ENCODE measurements at regions not wholly inside any gene's neighbourhood (a gene's known extent, or its start where the extent isn't known, plus 50 kb on each side); places are given as distances from the start of the nearest gene placed in this dataset.

DNA sequence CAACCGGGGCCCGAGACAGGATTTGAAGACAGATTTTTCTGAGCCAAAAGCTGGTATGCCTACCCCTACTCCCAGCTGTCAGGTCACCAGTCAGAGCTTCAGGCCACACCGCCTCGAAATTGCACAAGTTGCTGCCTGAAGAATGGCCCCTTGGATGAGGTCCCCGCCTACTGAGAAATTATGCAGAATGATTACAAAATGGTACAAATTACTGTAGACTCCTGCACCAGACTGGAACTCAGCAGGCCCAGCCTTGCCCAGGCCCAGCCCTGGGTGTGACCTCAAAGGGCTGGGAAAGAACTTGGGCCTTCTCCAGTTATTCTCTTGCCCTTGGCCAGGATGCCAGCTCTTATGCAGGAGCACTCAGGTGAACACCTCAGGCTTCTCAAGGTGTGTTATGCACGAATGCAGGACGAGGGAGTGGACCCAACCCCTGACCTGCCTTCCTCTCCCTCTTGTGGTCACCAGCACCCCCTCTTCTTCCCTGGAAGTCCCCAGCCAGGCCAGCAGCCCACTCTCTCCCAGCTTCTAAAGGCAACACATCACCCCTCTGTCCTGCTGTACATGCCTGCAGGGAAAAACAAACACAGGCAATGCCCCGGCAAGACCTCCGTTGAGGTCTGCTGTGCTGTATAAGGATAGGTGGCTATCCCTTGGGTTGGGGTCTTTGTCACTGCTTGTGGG lies 88.7 kb upstream of the NAA20 start:
- no peak for DNase-seq (ENCODE audit: low read depth, low spot score)

DNA sequence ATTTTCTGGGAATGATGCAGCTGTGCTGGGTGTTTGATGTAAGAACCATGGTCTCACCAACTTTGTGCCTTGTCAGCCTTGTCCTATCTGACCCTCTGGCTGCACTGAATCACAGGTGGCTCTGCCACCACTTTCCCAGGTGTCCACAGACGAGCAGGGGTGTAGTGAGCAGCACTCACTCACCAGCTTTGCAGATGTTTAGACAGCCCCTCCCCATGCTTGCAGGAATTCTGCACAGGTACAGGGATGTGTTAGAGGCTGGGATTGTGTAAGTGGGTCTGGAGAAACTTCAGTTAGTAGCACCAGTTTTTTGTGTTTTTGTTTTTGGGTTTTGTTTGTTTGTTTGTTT lies 88.2 kb upstream of the NAA20 start:
- DNase-seq (ENCODE audit: low read depth, low spot score), result no peak

DNA sequence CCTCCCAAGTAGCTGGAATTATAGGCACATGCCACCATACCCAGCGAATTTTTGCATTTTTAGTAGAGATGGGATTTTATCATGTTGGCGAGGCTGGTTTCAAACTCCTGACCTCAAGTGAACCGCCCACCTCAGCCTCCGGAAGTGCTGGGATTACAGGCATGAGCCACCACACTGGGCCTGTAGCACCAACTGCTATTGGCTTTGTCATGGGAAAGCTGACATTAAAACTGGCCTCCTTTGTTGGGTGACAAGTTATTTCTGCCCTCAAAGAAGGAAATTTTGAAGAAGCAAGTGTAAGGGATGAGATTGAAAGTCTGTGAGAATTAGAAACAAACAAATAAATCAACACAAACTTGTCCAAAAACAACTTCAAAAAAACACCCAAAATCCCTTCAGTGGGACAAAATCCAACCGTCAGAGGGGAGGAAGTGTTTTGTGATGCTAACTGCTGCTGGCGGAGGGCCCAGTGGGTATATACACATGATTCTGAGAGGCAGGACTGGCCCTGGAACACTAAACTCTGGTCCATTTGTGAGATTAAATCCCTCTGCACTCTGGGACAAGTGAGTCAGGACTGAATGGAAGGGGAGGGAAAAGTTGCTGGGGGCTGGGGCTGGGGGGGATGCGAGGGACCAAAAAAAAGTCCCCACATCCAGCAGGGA lies 87.5 kb upstream of the NAA20 start:
- DNase-seq (ENCODE audit: low read depth, low spot score), result no peak

DNA sequence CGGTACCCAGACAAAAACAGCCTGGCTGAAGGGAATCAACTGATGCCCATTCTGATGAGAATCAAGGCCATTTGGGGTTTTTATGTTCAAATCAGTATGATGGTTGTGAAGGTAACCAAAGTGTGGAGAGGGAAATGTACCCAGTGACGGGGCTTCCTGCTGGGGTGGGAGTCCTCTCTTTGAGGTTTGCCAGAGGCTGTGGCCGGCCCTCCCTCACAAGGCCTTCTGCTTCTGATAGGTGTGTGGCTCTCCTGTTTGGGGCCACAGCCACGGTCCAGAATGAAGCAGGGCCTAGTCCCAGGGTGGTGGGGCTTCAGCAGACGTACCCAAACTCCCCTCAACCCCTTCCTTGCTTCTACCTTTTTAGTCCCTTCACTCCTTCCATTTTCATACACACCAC lies 86.7 kb upstream of the NAA20 start:
- no peak for DNase-seq (ENCODE audit: low read depth, low spot score)

DNA sequence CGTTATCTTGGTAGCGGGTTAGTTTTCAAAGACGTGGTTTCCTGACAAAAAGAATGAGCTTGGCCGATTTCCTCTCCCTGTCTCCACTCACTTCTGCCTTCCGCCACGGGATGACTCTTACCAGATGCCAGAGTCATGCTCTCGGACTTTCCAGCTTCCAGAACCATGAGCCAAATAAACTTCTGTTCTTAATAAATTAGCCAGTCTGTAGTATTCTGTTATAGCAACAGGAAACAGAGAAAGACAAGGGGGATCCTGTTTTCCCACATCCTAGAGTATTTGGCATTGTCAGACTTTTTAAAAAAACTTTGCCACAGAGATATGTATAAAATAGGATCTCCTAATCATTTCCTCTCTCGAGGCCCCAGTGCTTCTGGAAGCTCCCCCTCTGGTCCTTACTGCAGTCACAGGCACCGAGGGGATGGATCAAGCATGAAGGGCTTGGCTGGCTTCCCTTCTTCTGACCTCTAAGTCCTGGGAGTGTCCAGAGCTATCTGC lies 84.9 kb upstream of the NAA20 start:
- no peak for DNase-seq (ENCODE audit: low read depth, low spot score)

DNA sequence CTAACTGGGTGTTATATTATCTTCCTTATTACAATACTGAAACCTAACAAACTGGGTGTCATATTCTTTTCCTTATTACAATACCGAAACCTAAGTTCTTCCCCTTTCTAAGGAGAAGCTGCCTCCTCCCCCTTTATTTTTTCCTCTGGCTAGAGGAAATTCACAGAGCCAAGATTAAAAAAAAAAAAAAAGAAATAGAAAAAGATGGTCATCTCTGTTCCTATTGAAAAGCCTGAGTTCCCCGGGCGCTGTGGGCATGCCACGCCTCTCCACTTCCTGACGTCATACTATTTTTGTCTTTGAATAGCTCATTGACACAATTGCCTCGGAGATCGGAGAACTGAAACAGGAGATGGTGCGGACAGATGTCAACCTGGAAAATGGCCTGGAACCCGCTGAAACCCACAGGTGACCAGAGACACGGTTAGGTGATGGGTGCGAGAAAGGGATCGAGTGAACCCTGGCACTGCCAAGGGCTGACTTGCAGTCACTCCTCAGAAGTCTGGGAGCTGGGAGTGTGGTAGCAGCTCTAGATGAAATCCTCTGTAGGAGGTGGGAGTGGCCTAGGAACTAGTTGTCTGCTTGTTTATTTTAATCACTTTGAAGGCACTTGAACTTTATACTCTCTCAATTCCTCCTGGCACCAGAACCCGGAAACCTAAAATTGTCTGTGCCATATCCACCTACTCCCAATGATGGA lies 82.2 kb upstream of the NAA20 start:
- DNase-seq (ENCODE audit: low read depth, low spot score), result no peak

DNA sequence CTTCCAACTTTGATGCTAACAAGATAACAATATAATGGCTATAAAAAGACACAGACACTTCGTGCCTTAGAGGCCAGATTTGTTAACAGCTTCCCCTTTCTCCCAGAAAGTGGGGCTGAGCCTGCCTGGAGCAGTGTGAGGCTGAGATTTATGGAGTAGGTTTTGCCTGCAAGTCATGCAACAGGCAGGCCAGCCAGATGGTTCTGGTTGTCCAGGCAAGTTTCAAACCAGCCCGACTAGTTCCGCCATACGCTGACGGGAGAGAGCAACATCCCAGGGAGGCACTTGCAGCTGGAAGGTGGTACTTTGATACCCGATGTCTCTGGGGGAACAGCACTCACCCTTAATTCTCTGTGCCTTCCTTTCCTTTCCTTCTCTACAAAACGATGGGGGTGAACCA lies 81.3 kb upstream of the NAA20 start:
- no peak for DNase-seq (ENCODE audit: low read depth, low spot score)

DNA sequence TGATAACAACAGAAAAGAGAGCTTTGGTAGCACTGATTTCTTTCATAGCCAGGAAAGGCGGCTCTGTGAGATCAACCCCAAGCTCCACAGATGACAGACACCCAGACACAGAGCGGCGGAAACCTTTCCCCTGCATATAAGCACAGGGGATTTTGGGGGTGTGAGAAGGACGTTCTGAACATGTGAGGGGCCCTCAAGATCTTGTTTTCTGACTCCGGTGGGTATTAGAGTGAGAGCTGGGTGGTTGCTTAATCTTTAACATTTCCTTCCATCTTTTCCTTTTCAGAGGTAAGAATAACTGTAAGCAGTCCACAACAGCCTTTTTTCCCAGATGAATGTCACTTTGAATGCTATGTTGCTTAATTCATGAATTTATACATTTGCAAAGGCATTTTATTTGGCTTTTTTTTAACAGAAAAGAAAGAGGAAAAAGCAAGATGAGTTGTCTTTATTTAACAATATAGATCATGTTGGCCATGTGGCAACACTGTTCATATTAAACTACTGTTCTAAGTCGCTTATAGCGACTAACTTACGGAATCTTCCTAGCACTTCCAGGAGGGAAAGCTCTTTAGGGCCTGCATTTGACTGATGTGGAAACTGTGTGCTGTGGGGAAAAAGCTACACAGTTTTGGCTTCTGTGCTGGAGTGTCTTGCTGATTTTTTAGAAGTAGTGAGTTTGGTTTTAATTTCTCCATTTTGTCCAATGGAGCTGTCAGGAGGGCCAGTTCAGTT lies 80.5 kb upstream of the NAA20 start:
- DNase-seq (ENCODE audit: low read depth, low spot score), result no peak

DNA sequence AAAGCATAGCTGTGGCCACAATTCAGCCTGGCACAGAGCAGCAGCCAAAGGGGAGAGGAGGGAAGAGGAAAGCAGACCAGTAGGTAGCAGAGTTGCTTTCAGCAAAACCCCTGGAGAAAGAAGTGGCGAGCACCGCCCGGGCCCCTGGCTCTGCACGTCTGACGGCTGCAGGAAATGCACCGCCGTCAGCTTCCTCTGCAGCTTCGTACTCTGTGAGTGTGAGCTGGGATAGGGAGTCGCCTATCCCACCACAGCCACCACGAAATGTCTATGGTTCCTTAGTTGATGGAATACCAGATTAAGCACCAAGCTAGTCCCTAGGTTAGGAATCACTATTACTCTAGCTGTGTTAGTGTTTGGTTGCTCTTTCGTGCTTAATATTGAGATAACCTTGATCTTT lies 79.9 kb upstream of the NAA20 start:
- no peak for DNase-seq (ENCODE audit: low read depth, low spot score)

DNA sequence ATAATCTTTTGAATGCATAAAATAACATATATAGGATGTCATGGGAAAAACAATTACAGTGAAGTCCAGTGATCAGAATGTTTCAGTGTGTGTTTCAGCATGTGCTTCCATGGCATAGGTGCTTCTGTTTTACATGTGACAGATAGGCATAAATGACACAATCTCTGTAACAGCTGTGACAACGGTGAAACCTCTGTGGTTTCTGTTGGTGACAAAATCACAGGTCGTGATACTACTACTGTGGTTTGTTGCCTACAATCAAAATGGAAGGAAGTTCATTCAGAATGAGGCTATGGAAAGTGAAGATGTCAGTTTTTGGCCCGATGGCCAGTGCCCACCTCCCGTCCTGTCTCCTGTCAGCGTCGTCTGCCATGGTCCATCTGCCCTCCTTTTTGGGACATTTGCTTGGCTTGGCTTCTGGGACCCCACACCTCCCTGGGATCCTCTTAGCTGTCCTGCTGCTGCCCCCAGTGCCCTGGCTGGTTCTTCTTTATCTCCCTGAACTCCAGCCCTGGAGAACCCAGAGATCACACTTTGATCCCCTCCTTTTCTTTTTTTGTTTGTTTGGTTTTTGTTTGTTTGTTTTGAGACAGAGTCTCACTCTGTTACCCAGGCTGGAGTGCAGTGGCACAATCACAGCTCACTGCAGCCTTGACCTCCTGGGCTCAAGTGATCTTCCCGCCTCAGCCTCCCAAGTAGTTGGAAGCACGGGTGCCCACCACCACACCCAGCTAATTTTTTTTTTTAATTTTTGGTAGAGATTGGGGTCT lies 79.3 kb upstream of the NAA20 start:
- DNase-seq (ENCODE audit: low read depth, low spot score), result no peak

DNA sequence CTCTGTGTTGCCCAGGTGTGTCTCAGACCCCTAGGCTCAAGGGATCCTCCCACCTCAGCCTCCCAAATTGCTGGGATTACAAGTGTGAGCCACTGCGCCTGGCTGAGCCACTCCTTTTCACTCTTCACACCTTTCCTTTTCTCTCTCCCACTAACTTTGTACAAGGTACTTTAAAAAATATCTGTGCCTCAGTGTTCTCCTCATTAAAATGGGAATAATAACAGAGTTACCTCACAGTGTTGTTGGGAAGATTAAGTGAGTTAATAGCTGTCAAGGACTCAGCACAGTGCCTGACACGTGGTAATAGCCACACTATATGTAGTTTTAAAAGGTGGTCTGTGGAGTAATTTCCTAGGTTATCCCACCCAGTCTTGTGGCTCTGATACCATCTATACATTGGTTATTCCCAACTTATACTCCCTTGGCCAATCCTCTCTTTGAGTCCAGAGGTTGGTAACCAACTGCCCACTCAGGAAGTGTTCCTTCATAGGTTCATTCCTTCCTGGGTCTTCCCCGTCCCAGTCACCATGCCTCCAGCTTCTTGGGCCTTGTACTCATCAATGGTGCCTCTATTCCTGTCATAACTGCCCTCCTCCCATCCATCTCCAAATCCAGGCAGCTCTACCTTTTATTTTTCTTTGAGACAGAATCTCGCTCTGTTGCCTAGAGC lies 78.6 kb upstream of the NAA20 start:
- no peak for DNase-seq (ENCODE audit: low read depth, low spot score)

DNA sequence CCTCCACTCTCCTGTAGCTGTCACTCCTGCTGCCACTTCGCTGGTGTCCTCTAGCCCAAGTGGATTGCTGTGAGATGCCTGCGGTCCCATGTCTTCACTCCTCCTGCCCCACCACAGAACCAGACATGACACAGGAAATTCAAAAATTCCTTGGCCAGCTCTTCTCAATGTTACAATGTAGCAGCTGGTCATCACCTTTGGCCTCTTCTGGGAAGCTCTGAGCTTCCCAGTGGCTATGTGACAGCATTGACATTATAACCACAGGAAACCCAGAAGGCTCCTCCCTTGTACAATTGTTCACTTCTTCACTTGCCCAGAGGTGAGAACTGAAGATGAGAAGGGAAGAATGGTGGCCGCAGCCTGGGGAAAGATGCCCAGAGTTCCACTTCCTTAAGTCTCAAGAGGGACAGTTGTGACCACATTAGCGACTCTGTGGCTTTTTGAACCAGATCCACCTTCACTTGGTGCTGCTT lies 76.1 kb upstream of the NAA20 start:
- no peak for DNase-seq (ENCODE audit: low read depth, low spot score)

DNA sequence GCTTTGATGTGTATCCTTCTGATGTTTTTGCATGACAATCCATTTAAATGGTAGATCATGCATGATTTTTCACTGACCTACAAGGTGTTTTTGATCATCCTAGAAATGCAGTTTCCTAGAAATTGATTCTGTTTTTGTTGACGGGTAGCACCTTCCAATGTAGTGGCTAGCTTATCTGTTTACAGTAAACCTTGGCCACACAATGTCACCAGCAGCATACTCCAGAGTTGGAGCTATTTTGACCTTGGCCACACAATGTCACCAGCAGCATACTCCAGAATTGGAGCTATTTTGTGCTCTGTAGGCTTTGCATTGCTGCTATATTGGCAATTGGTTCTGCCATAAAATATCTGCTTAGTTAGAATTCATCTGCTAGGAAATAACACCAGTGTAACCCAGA lies 74.6 kb upstream of the NAA20 start:
- DNase-seq (ENCODE audit: low read depth, low spot score), result no peak

DNA sequence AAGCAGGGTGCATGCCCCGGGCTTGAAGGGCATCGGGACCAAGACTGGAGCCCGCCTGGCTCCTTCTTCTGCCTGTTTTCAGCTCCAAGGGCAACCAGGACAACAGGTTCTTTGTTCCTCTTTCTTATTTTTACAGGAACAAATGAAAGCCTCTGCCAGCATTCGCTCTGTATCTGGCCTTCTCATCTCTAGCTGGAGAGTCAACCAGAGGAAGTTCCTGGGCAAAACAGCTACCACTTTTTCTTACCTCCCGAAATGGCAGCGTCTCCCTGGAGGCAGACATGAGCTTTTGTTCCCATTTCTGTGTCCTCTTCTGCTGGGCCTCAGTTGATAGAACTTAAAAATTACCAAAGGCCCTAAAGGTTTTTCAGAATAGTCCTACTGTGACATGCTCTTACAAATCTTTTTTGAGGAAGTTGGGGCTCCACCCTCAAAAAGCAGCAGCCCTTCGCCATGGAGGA lies 74.1 kb upstream of the NAA20 start:
- DNase-seq (ENCODE audit: low read depth, low spot score), result no peak

DNA sequence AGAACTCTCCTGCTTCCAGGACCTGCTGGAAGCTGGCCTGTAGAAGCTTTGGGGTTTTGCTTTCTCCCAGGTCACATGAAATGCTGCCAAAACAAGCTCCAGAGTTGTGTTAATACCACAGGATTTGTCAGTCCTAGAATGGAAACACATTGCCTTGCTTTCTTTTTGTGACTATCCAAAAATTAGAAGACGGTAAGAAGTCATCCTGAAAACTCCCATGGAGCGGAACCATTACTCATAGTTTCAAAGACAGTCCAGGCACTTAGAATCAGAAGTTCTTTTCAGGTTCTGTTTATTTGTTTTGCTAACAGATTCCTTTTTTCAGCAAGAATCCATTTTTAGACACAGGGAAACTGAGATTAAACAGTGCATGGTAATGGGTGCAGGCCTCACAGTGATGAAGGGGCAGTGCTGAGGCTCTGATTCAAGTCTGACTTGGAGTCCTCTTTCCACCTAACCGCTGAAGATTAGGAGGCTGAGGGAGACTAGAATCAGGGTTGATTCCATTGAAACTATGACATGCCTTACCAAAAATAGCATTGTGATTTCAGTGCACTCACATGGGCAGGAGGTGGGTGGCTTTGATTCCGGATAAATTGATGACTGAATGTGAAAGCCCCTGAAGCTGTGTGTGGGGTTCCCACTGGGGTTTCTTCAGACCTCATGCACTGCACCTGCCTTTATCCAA lies 72.2 kb upstream of the NAA20 start:
- DNase-seq (ENCODE audit: low read depth, low spot score), result no peak

DNA sequence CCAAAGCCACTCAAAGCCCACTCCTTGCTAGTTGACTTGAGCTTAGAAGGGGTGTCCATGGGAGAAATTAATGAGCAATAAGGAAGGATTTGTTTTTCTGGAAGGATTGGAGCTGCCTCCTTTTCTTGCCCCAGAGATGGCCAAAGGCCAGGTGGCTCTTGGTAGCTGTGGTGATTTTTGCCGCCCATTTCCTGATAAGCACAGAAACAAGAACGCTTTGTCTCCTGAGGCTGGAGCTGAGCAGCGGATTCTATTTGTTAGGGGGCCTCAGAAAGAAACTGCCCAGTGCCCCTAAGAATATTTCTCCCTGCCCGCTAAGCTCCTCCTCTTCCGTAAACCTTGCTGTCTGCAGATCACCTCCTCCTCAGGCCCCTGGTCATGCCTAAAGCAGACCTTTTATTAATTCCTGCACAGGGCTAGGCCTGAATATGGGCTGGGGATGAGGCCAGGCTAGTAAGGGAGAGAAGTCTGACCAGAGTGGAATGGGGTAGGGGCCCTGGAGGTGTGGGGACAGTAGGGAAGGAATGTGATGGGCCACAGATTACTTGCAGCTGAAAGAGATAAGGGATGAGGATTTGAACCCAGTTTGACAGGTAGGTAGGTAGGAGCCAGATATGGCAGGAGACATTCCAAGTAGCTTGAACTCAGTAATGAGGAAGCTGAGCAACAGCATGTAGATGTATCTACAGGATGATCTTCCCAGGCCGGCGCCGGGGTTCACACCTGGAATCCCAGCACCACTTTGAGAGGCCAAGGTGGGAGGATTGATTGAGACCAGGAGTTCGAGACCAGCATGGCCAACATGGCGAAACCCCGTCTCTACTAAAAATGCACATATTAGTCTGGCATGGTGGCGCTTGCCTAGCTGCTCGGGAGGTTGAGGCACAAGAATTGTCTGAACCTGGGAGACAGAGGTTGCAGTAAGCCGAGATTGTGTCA lies 71.2 kb upstream of the NAA20 start:
- DNase-seq (ENCODE audit: low read depth, low spot score), result no peak

DNA sequence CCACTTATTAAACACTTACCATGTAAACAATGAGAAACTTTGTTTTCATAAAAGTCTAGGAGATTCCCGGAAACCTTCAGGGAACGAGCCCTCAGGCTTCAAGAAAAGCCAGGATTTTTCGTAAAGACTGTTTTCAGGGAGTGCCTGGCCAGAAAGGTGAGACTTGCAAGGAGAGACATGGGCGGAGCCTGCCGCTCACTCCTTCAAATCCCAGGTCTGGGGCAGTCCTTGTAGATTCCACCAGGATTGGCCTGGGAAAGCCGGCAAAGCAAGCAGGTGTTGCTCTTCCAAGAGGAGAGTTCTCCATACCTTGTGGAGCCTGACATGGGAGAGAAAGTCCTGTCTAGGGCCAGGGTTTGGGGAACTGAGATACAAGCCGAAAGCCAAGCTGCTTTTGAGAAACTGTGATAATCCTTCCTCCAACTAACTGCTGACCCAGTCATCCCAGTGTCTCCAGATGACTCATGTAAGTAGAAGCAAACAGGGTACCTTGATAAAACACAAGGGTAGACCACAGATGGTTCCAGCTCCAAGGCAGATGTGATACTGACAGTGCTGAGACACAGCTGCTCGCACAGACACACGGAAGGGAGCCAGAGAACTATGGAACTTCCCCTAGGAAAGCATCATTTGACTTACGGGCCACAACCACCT lies 69.4 kb upstream of the NAA20 start:
- no peak for DNase-seq (ENCODE audit: low read depth, low spot score)

DNA sequence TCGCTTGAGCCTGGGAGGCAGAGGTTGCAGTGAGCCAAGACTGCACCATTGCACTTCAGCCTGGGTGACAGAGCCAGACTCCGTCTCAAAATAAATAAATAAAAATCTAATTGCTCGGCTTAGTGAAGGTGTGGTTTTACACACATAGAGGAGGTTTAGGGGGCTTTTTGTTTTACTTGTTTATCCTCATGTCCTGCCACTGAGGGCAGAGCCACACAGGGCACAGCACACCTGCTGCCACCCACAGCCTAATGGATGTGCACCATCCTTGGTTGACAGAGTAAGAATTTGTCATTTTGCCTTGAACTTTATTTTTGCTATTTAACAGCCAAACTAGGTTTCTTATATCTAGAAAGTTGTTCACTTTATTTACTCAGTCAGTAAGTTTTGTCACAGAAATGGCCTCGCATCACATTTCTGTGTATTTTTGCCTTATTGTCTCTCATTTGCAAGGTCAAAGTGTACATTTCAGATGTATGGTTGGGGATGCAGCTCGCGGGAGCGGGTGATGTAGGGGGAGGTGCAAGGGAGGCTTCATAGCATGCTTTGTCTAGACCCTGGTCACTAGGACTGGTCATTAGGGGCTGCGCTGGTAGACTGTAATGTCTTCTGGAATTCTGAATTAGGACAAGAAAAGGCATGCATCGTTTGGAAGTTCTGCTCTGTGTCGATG lies 67.8 kb upstream of the NAA20 start:
- no peak for DNase-seq (ENCODE audit: low read depth, low spot score)
